DOHH2 (cell line): ENCODE measurements at regions not wholly inside any gene's neighbourhood (a gene's known extent, or its start where the extent isn't known, plus 50 kb on each side); places are given as distances from the start of the nearest gene placed in this dataset.

ENCODE experiments used
- EZH2phosphoT487 ChIP-seq: fragments of 200-600 bp; sonication (generic); IDR thresholded peaks from 2 replicates; pipeline ENCODE4 v1.6.1; 2017; ENCODE audit warnings: borderline replicate concordance, mild to moderate bottlenecking, antibody characterized with exemption, low read length, moderate library complexity, mixed read lengths
- TF ChIP-seq, protein P1 (sequence below): fragments of 200-600 bp; sonication (generic); IDR thresholded peaks from one replicate; pipeline ENCODE4 v1.5.1; 2014; ENCODE audit warnings: antibody characterized with exemption, mild to moderate bottlenecking, low read depth, low read length; ENCODE audit not compliant: poor library complexity, severe bottlenecking

DNA sequence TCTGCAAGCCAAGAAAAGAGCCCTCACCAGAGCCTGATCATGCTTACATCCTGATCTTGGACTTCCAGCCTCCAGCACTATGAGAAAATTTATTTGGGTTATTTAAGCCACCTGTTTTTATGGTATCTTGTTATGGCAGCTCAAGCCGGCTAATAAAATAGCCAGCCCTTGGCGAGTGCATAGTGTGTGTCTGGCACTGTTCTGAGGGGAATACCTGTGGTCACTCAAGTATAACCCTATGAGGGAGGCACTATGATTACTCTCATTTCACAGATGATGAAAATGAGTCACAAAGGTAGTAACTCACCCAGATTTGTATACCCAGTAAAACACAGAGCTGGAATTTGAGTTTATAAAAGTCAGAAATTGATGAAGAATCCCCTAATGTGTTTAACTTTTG, 556.9 kb upstream of the SETBP1 start:
- TF ChIP-seq, protein P1, sequence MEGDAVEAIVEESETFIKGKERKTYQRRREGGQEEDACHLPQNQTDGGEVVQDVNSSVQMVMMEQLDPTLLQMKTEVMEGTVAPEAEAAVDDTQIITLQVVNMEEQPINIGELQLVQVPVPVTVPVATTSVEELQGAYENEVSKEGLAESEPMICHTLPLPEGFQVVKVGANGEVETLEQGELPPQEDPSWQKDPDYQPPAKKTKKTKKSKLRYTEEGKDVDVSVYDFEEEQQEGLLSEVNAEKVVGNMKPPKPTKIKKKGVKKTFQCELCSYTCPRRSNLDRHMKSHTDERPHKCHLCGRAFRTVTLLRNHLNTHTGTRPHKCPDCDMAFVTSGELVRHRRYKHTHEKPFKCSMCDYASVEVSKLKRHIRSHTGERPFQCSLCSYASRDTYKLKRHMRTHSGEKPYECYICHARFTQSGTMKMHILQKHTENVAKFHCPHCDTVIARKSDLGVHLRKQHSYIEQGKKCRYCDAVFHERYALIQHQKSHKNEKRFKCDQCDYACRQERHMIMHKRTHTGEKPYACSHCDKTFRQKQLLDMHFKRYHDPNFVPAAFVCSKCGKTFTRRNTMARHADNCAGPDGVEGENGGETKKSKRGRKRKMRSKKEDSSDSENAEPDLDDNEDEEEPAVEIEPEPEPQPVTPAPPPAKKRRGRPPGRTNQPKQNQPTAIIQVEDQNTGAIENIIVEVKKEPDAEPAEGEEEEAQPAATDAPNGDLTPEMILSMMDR, result no peak
- TF ChIP-seq EZH2phosphoT487, result no peak
